GM12891 (cell line): ENCODE measurements at regions not wholly inside any gene's neighbourhood (a gene's known extent, or its start where the extent isn't known, plus 50 kb on each side); places are given as distances from the start of the nearest gene placed in this dataset.

Source experiments
- POLR2A ChIP-seq: IDR thresholded peaks from 2 replicates; pipeline ENCODE4 v1.6.1; 2011; ENCODE audit warnings: low read depth, low read length, control low read depth
- POLR2AphosphoS5 ChIP-seq: IDR thresholded peaks from 2 replicates; pipeline ENCODE4 v1.6.1; 2011; ENCODE audit warnings: low read depth, low read length, control low read depth
- POU2F2 ChIP-seq: IDR thresholded peaks from 2 replicates; pipeline ENCODE4 v1.6.1; 2011; ENCODE audit warnings: low read depth, mild to moderate bottlenecking, control low read depth, low read length, moderate library complexity
- SPI1 ChIP-seq: IDR thresholded peaks from 2 replicates; pipeline ENCODE4 v1.6.1; 2011; ENCODE audit warnings: low read depth, low read length, control low read depth
- TAF1 ChIP-seq: IDR thresholded peaks from 2 replicates; pipeline ENCODE4 v1.6.1; 2011; ENCODE audit warnings: low read depth, low read length, control low read depth

- TF ChIP-seq TAF1 (no peak), POLR2A (no peak), POLR2AphosphoS5 (no peak), SPI1 (peak; percentile 99), POU2F2 (no peak)
Observed at GRCh38 chr7:106731187-106731586, 70.2 kb upstream of the CCDC71L start.
